Psoas muscle (tissue), 7 donors: ENCODE measurements at regions not wholly inside any gene's neighbourhood (a gene's known extent, or its start where the extent isn't known, plus 50 kb on each side); places are given as distances from the start of the nearest gene placed in this dataset.

Experiments used
- ATAC-seq, 4 donors: fragments of 200-7000 bp; cut with Tn5 transposase; one replicate each; pipeline ENCODE4 v1.9.1; 2020; ENCODE audit warnings: moderate library complexity in 3 of 4, mild to moderate bottlenecking in 2 of 4
- DNase-seq, 2 donors: peaks; one replicate each; pipeline ENCODE4 v3.0.0-alpha.2; 2020
- H3K27ac ChIP-seq: fragments of 200-600 bp; one replicate; pipeline ENCODE4 v1.8.0; 2022
- H3K27me3 ChIP-seq, 3 donors: fragments of 200-600 bp in 1 of 3; one replicate each; pipeline versions ENCODE4 v1.6.1 to v1.8.0; 2013 to 2022; ENCODE audit warnings: low read length in 2 of 3, mild to moderate bottlenecking in 2 of 3, moderate library complexity in 1 of 3; ENCODE audit not compliant: insufficient read depth in 3 of 3
- H3K36me3 ChIP-seq, 2 donors: fragments of 200-600 bp in 1 of 2; one replicate each; pipeline versions ENCODE4 v1.6.1 to v1.8.0; 2013 to 2022; ENCODE audit warnings: low read depth in 1 of 2, mild to moderate bottlenecking in 1 of 2, moderate library complexity in 1 of 2; ENCODE audit not compliant: insufficient read depth in 1 of 2
- H3K4me1 ChIP-seq: fragments of 200-600 bp; one replicate; pipeline ENCODE4 v1.8.0; 2022
- H3K4me3 ChIP-seq: fragments of 200-600 bp; one replicate; pipeline ENCODE4 v1.8.0; 2022; ENCODE audit warnings: mild to moderate bottlenecking
- H3K9me3 ChIP-seq: fragments of 200-600 bp; one replicate; pipeline ENCODE4 v1.8.0; 2022
- WGBS, 3 donors: extraction: QIAGEN DNeasy Blood & Tissue Kit; methylation state at CpG; one replicate each; pipeline versions ENCODE4 v1.1.6 to v1.1.7; 2013; 5-methylcytosine and 5-hydroxymethylcytosine counted together
- intact Hi-C, 2 donors: fragments of 100-400 bp; cut with DNase I; formaldehyde crosslinking; loops; one replicate each; pipeline versions ENCODE4 v1.11.0 to v1.14.2; 2022
- TF ChIP-seq, protein P1 (sequence below): fragments of 200-600 bp; IDR thresholded peaks from one replicate; pipeline ENCODE4 v1.8.0; 2022; ENCODE audit warnings: antibody characterized with exemption
- donor health status: healthy with polysubstance abuse.
- donor health status: DM: no; HTN: no; CAD: no; lungs with moderate emphysema.
- donor health status: Bipolar disorder and iron deficiency.
- donor health status: healthy.
- donor health status: DM: yes; HTN: yes; CAD: no.
- donor health status: DM: no; HTN: no; CAD: no.
- donor health status: DM: yes; HTN: yes; CAD: no.

DNA sequence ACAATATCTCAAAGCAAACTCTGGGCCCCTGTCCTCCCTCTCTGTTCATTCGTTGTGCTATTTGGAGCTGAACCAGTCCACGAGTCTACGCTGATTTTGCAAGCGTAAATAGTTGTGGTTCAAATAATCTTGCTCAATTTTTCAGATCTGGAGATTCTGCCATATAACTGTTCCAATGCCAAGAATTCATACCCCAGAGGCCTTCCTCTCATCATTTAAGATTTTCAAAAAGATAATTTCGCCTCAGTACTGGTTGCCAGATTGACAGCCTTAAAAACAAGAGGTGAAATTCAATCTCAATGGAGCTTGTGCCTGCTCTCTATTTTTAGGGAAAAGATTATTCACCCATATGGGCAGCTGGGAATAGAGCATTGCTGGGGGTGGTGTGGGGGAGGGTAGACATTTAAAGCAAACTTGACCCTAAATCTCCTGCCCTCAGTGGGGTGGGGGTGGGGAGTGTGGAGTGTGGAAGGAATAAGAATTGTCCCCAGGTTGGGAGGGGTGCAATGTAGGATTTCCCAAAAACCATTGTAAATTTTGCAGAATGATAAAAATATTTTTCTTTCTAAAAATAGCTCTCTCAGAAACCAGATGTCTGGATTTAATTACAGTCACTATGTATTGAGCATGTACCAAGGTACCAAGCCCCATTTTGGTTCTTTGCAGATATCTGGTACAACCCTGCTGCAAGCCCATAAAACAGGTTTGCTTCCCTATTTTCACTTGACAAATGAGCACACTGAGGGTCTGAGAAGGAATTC, 104.7 kb upstream of the EEPD1 start:
- Histone ChIP-seq H3K4me1 (peaks cover 52% of the 10 kb centered on the region), H3K9me3 (no peaks in the 10 kb centered on the region), H3K4me3 (peak overlapping the region; percentile 1), H3K27me3 (no peaks in the 10 kb centered on the region), H3K27ac (peak overlapping the region; percentile 75), H3K36me3 (no peaks in the 10 kb centered on the region)
- DNase-seq (peak; percentile 39 to 57), ATAC-seq (peak; percentile 90 to 93 (median 92))
- intact Hi-C loops: loop anchor here (5.0 kb wide), 2 partner anchors 49 to 69 kb away; no protein-coding TSS in a partner anchor
- 10 to 14% (median 11%) methylated on average over 5 of the region's 5 CpGs for WGBS, 3 donors
- TF ChIP-seq, protein P1, sequence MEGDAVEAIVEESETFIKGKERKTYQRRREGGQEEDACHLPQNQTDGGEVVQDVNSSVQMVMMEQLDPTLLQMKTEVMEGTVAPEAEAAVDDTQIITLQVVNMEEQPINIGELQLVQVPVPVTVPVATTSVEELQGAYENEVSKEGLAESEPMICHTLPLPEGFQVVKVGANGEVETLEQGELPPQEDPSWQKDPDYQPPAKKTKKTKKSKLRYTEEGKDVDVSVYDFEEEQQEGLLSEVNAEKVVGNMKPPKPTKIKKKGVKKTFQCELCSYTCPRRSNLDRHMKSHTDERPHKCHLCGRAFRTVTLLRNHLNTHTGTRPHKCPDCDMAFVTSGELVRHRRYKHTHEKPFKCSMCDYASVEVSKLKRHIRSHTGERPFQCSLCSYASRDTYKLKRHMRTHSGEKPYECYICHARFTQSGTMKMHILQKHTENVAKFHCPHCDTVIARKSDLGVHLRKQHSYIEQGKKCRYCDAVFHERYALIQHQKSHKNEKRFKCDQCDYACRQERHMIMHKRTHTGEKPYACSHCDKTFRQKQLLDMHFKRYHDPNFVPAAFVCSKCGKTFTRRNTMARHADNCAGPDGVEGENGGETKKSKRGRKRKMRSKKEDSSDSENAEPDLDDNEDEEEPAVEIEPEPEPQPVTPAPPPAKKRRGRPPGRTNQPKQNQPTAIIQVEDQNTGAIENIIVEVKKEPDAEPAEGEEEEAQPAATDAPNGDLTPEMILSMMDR: no peak

DNA sequence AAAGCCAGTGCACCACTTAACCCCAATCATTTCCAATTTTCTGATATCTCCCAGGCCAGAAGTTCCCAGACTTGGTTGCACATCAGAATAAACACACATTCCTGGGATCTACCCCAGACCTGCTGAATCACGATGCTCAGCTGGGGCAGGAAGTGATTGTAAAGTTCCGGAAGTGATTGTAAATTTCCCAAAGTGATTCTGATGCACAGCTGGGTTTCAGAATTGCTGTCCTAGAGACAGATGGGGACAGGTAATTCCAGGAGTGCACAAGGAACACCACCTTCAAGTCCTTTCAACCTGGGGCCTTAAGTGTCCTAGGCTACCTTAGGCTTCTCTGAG, 104.2 kb upstream of the EEPD1 start:
- peaks cover 53% of the 10 kb centered on the region for H3K4me1 ChIP-seq
- ATAC-seq: peak in 1 of 4 donors; percentile 4
- peak overlapping the region; percentile 75 for H3K27ac ChIP-seq
- H3K27me3 ChIP-seq: no peaks in the 10 kb centered on the region
- no peak for DNase-seq
- intact Hi-C loops: loop anchor here (5.0 kb wide), 2 partner anchors 48 to 68 kb away; no protein-coding TSS in a partner anchor
- no peaks in the 10 kb centered on the region for H3K36me3 ChIP-seq
- TF ChIP-seq, protein P1: no peak
- no peaks in the 10 kb centered on the region for H3K9me3 ChIP-seq
- H3K4me3 ChIP-seq: no peak overlapping the region
- 29 to 38% (median 30%) methylated on average over 2 of the region's 2 CpGs for WGBS, 3 donors

DNA sequence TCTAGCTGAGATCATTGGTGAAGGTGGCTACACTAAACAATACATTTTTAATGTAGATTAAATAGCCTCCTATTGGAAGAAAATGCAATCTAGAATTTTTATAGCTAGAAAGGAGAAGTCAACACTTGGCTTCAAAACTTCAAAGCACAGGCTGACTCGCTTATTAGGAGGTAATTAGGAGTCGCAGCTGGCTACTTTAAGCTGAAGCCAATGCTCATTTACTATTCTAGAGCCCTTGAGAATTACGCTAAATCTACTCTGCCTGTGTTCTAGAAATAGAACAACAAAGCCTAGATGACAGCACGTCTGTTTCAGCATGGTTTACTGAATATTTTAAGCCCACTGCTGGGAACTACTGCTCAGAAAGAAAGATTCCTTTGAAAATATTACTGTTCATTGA, 101.6 kb upstream of the EEPD1 start:
- H3K4me1 ChIP-seq: peaks cover 39% of the 10 kb centered on the region
- ATAC-seq (no peak), DNase-seq (no peak)
- WGBS, 3 donors: 18 to 33% (median 24%) methylated on average over 4 of the region's 4 CpGs
- no peaks in the 10 kb centered on the region for H3K9me3 ChIP-seq
- TF ChIP-seq, protein P1: no peak
- no peaks in the 10 kb centered on the region for H3K27me3 ChIP-seq
- no peak overlapping the region for H3K4me3 ChIP-seq
- intact Hi-C loops: no loop called here
- peak overlapping the region; percentile 7 for H3K27ac ChIP-seq
- H3K36me3 ChIP-seq: no peaks in the 10 kb centered on the region

DNA sequence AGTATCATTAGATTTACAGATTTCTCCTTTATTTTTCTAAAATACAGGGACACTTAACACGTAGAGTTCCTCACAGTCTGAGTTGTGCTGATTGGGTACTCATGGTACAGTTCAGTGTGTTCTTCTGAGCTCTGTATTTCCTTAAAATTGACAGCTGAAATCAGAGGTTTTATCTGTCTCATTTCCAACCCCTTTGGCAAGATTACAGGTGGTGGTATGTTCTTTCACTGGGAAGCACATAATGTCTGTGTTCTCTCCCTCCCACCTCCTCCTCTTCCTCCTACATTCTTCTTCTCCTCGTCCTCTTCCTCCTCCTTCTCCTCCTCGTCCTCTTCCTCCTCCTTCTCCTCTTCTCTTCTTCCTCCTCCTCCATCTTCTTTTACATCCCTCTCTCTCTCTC, 99.5 kb upstream of the EEPD1 start:
- peak in 2 of 4 donors; percentile 24 to 80 for ATAC-seq
- Histone ChIP-seq H3K4me1 (peaks cover 23% of the 10 kb centered on the region), H3K36me3 (no peaks in the 10 kb centered on the region), H3K27me3 (no peaks in the 10 kb centered on the region), H3K27ac (no peak overlapping the region), H3K4me3 (no peak overlapping the region), H3K9me3 (no peaks in the 10 kb centered on the region)
- DNase-seq: no peak
- TF ChIP-seq, protein P1: no peak
- intact Hi-C loops: no loop called here
- WGBS, 3 donors: 13 to 52% (median 36%) methylated on average over 2 to 3 of the region's 3 CpGs
